Chondrocyte (in vitro differentiated cells): ENCODE measurements at regions not wholly inside any gene's neighbourhood (a gene's known extent, or its start where the extent isn't known, plus 50 kb on each side); places are given as distances from the start of the nearest gene placed in this dataset.

Source experiments
- DNase-seq: peaks from one replicate; pipeline ENCODE4 v3.0.0; 2021; ENCODE audit warnings: mixed read lengths, low spot score
- H3K27ac Mint-ChIP-seq: one replicate; pipeline ENCODE4 v1.8.0; 2021; ENCODE audit warnings: mild to moderate bottlenecking, moderate library complexity, mixed read lengths; ENCODE audit not compliant: unreplicated experiment
- H3K27me3 Mint-ChIP-seq: 2 replicates; pipeline ENCODE4 v1.8.0; 2021; ENCODE audit warnings: low read depth, mixed read lengths
- H3K36me3 Mint-ChIP-seq: 2 replicates; pipeline ENCODE4 v1.8.0; 2021; ENCODE audit warnings: low read depth, mixed read lengths
- H3K4me1 Mint-ChIP-seq: 2 replicates; pipeline ENCODE4 v1.8.0; 2021; ENCODE audit warnings: low read depth, mild to moderate bottlenecking, mixed read lengths
- H3K4me3 Mint-ChIP-seq: one replicate; pipeline ENCODE4 v1.8.0; 2021; ENCODE audit warnings: mild to moderate bottlenecking, moderate library complexity, mixed read lengths; ENCODE audit not compliant: unreplicated experiment
- H3K9me3 Mint-ChIP-seq: 2 replicates; pipeline ENCODE4 v1.8.0; 2021; ENCODE audit warnings: low read depth, mixed read lengths
- CTCF ChIP-seq: fragments of 200-600 bp; sonication (generic); IDR thresholded peaks from 2 replicates; pipeline ENCODE4 v1.5.0; 2021; ENCODE audit warnings: antibody characterized with exemption, mild to moderate bottlenecking, moderate library complexity

DNA sequence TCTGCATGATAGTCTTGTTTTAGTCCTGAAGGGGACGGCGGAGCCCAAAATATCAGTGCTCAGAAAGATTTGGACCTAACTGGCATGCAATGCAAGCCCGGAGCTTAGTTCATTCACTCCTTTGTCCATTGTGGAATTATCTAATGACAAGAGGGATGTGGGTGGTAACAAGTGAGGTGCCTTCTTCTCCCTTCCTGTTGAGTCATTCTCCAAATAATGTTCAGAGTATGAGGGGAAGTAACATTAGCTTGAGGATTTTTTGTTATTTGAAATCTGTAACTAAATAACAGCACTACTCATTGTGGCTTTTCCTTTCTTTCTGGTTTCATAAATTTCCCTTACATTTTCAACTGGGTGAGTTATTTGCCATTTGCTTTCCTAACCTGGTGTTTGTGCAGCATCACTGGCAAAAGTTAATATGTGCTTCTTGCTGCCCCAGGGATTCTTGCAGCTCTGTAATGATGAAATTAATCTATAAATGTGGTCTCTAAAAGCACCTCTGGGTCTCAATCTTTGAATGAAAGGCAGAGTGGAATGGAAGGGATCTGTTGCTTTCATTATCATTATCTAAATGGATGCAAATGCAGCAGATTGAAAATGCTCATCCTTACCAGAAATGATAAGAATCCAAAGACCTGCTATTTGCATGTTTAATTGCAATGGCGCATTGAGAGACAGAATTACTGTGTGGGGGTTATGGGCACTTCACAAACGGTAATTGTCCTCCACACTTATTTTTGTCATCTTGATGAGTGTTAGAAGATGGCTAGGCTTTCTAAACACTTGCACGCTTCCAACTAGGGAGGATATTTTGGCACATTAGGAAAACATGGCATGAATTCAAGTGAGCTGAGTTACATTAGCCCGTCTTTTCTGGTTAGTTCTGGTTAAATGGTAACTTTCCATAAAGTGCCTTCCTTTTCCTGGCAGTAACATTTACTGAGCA, 89.9 kb upstream of the MITF start:
- Mint-ChIP-seq H3K4me1 (peaks cover 34% of the 10 kb centered on the region), H3K36me3 (no peaks in the 10 kb centered on the region), H3K9me3 (no peaks in the 10 kb centered on the region), H3K27ac (no peak overlapping the region), H3K27me3 (no peaks in the 10 kb centered on the region), H3K4me3 (no peak overlapping the region)
- TF ChIP-seq CTCF: no peak
- DNase-seq: no peak

DNA sequence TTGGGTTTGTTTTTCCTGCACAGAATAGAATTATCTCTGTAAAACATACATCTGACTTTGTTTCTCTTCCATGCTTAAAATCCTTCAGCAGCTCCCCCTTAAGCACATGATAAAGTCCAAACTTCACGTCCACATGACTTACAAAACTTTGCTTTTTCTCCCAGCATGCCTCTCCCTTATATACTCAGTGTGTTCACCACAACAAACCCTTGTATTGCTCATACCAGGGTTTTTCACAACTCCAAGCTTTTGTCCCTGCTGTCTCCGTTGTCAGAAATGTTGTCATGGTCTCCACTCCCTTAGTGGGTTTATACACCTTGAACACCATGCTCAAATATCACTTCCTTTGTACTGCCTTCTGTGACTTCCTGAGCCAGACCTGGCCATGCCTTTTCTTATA, 91.1 kb upstream of the MITF start:
- Mint-ChIP-seq H3K9me3 (no peaks in the 10 kb centered on the region), H3K4me3 (no peak overlapping the region), H3K4me1 (peaks cover 31% of the 10 kb centered on the region), H3K36me3 (no peaks in the 10 kb centered on the region), H3K27ac (no peak overlapping the region), H3K27me3 (no peaks in the 10 kb centered on the region)
- DNase-seq: no peak
- TF ChIP-seq CTCF: no peak

DNA sequence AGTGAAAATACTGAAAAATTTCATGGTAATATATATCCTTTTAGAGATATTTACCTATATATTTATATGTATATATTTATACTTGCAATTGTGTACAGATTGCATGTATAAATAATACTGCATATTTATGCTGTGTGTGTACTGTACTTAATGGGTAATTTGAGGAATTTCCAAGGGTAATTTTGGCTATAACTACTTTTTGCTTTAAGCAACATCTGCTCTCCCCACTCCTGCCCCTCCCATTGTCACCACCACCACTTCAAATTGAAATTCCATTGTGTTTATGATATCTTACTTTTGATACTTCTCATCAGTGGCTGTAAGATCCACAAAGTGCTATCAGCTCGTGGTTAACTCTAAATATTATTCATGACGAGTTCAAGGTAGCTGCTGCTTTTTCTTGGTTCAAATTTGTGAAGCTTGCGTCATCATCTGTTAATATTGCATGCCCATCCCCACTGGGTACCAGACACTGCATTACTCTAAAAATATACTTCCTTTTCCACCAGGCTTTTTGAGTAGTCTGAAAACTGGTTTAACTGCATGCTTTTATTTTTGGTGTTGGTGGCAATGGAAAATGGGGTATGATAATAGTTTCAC, 91.7 kb upstream of the MITF start:
- no peak overlapping the region for H3K27ac Mint-ChIP-seq

GRCh38 chr3:69647081-69647480, 92.2 kb upstream of the MITF start:
- H3K27ac Mint-ChIP-seq: no peak overlapping the region
- H3K36me3 Mint-ChIP-seq: no peaks in the 10 kb centered on the region
- H3K27me3 Mint-ChIP-seq: no peaks in the 10 kb centered on the region
- H3K4me3 Mint-ChIP-seq: no peak overlapping the region
- DNase-seq: no peak
- TF ChIP-seq CTCF: no peak
- H3K9me3 Mint-ChIP-seq: no peaks in the 10 kb centered on the region
- H3K4me1 Mint-ChIP-seq: peaks cover 31% of the 10 kb centered on the region

More for the DNA sequence above, 91.7 kb upstream of the MITF start:
- DNase-seq: no peak
- no peaks in the 10 kb centered on the region for H3K9me3 Mint-ChIP-seq
- TF ChIP-seq CTCF: no peak
- no peaks in the 10 kb centered on the region for H3K27me3 Mint-ChIP-seq
- H3K4me1 Mint-ChIP-seq: peaks cover 31% of the 10 kb centered on the region
- H3K4me3 Mint-ChIP-seq: no peak overlapping the region
- no peaks in the 10 kb centered on the region for H3K36me3 Mint-ChIP-seq

GRCh38 chr3:69646287-69647067, 92.8 kb upstream of the MITF start:
- TF ChIP-seq CTCF: no peak
- no peaks in the 10 kb centered on the region for H3K9me3 Mint-ChIP-seq
- H3K4me3 Mint-ChIP-seq: no peak overlapping the region
- H3K36me3 Mint-ChIP-seq: no peaks in the 10 kb centered on the region
- H3K4me1 Mint-ChIP-seq: peaks cover 31% of the 10 kb centered on the region
- no peak overlapping the region for H3K27ac Mint-ChIP-seq
- H3K27me3 Mint-ChIP-seq: no peaks in the 10 kb centered on the region
- no peak for DNase-seq
